K562 (cell line): ENCODE measurements at regions not wholly inside any gene's neighbourhood (a gene's known extent, or its start where the extent isn't known, plus 50 kb on each side); places are given as distances from the start of the nearest gene placed in this dataset.
"Not testable (repeated sequence)": the region's sequence is repeated elsewhere in the genome, so short reads cannot be mapped to it uniquely, and the experiment has no call there.

ENCODE experiments used
- ATAC-seq: fragments of 200-7000 bp; cut with Tn5 transposase; 3 replicates; pipeline ENCODE4 v1.9.1; 2020; ENCODE audit warnings: moderate library complexity
- BruUV-seq: library from RNA; stranded (reverse); fragments of 400-500 nt; replicated peaks from 2 replicates; lab custom pipeline; 2021; lab: Mats Ljungman, UMichigan
- CTCF ChIA-PET: fragments of 300-600 bp; formaldehyde crosslinking; extraction: SDS; loops from one replicate; lab custom pipeline; 2021; ENCODE audit warnings: low intra/inter-chr PET ratio; lab: Yijun Ruan, JAX
- POLR2A ChIA-PET: fragments of 300-600, 350-650 bp; sonication (Branson Sonifier 250); formaldehyde crosslinking; extraction: SDS; loops from one replicate; lab custom pipeline; 2021; ENCODE audit warnings: antibody characterized with exemption, inconsistent platforms; lab: Yijun Ruan, JAX
- DNase-seq, 4 experiments: peaks; one replicate each; pipeline versions ENCODE4 v3.0.0 to v3.0.0-alpha.2; 2011 to 2018; ENCODE audit warnings: low spot score in 3 of 4, mixed read lengths in 3 of 4; ENCODE audit errors: extremely low read depth in 1 of 4
- FAIRE-seq: peaks from 2 replicates; lab custom pipeline; 2011; peaks lifted over from hg19 to GRCh38; lab: Jason Lieb, UNC
- H2AFZ ChIP-seq: 2 replicates; pipeline ENCODE4 v1.6.0; 2011; ENCODE audit warnings: low read depth, low read length, control low read depth, inconsistent platforms
- H3K27ac ChIP-seq: fragments of 200-600 bp; 3 replicates; pipeline ENCODE4 v1.8.0; 2011; ENCODE audit warnings: low read depth, mild to moderate bottlenecking, control low read depth, inconsistent platforms, low read length, moderate library complexity, mixed read lengths; ENCODE audit errors: extremely low read depth
- H3K27me3 ChIP-seq, 2 experiments: fragments of 300-600 bp in 1 of 2; 2 replicates in 1 of 2; 3 replicates in 1 of 2; pipeline versions ENCODE4 v1.6.0 to v1.8.0; 2011; ENCODE audit warnings: inconsistent platforms in 2 of 2, low read length in 2 of 2, mild to moderate bottlenecking in 1 of 2, mixed read lengths in 1 of 2, moderate library complexity in 1 of 2; ENCODE audit not compliant: control insufficient read depth in 2 of 2, insufficient read depth in 2 of 2
- H3K36me3 ChIP-seq: fragments of 300-600 bp; 3 replicates; pipeline ENCODE4 v1.8.0; 2011; ENCODE audit warnings: mild to moderate bottlenecking, low read length, inconsistent platforms; ENCODE audit not compliant: control insufficient read depth, insufficient read depth
- H3K4me1 ChIP-seq, 2 experiments: fragments of 200-600 bp in 1 of 2; replicated peaks in 1 of 2; 2 replicates in 1 of 2; 3 replicates in 1 of 2; pipeline versions ENCODE4 v1.5.1 to v1.8.0; 2011; ENCODE audit warnings: inconsistent platforms in 2 of 2, low read length in 2 of 2, mild to moderate bottlenecking in 1 of 2, mixed read lengths in 1 of 2, moderate library complexity in 1 of 2; ENCODE audit not compliant: control insufficient read depth in 2 of 2, insufficient read depth in 2 of 2
- H3K4me2 ChIP-seq: 2 replicates; pipeline ENCODE4 v1.6.1; 2011; ENCODE audit warnings: low read length, control low read depth, inconsistent platforms, mixed read lengths; ENCODE audit not compliant: insufficient read depth
- H3K4me3 ChIP-seq: fragments of 200-600 bp; sonication (generic), shearing (Covaris generic); 2 replicates; pipeline ENCODE4 v1.5.1; 2016; ENCODE audit warnings: control low read depth, inconsistent platforms
- H3K79me2 ChIP-seq: fragments of 200-600 bp; 3 replicates; pipeline ENCODE4 v1.8.0; 2011; ENCODE audit warnings: low read length, inconsistent platforms; ENCODE audit not compliant: control insufficient read depth, insufficient read depth
- H3K9ac ChIP-seq, 2 experiments: 2 replicates each; pipeline versions ENCODE4 v1.6.0 to v1.6.1; 2011; ENCODE audit warnings: low read depth in 2 of 2, low read length in 2 of 2, control low read depth in 1 of 2, inconsistent platforms in 1 of 2, mild to moderate bottlenecking in 1 of 2, mixed read lengths in 1 of 2; ENCODE audit not compliant: insufficient read depth in 1 of 2
- H3K9me1 ChIP-seq: one replicate; pipeline ENCODE4 v1.6.0; 2011; ENCODE audit warnings: inconsistent platforms, mild to moderate bottlenecking, low read length, moderate library complexity; ENCODE audit not compliant: control insufficient read depth, insufficient read depth
- H3K9me3 ChIP-seq: replicated peaks from 2 replicates; pipeline ENCODE4 v1.5.1; 2011; ENCODE audit warnings: low read depth, low read length, inconsistent platforms; ENCODE audit not compliant: control insufficient read depth, insufficient read depth
- H4K20me1 ChIP-seq: replicated peaks from 2 replicates; pipeline ENCODE4 v1.6.1; 2011; ENCODE audit warnings: low read length, inconsistent platforms, mixed read lengths; ENCODE audit not compliant: control insufficient read depth, insufficient read depth
- ATF3 ChIP-seq, 2 experiments: fragments of 450-650 bp in 1 of 2; sonication (generic) in 1 of 2; formaldehyde crosslinking in 1 of 2; IDR thresholded peaks in 1 of 2; conservative IDR thresholded peaks in 1 of 2; 2 replicates each; pipeline versions ENCODE4 v1.6.1 to v1.8.1; 2016 to 2023; ENCODE audit warnings: mild to moderate bottlenecking in 2 of 2, moderate library complexity in 2 of 2, inconsistent platforms in 1 of 2, missing genetic modification reagents in 1 of 2
- EHMT2 ChIP-seq: fragments of 450-650 bp; IDR thresholded peaks from 2 replicates; pipeline ENCODE4 v1.6.1; 2018; ENCODE audit warnings: antibody characterized with exemption
- FOSL1 ChIP-seq: fragments of 200-800 bp; sonication (Bioruptor generic); conservative IDR thresholded peaks from 2 replicates; pipeline ENCODE4 v1.6.1; 2016; ENCODE audit warnings: missing genetic modification characterization, missing compliant biosample characterization
- REST ChIP-seq, 2 experiments: fragments of 450-650 bp; formaldehyde crosslinking in 1 of 2; IDR thresholded peaks; 2 replicates each; pipeline versions ENCODE4 v1.4.0 to v1.6.1; 2014 to 2020; ENCODE audit warnings: mild to moderate bottlenecking in 2 of 2, borderline replicate concordance in 1 of 2, low read depth in 1 of 2
- WGBS: fragments of 100-300 bp; shearing (Covaris generic); methylation state at CpG from one replicate; pipeline ENCODE4 v1.1.6; 2016; ENCODE audit warnings: low coverage, mixed read lengths; ENCODE audit not compliant: insufficient coverage; ENCODE audit errors: missing lambda C conversion rate; 5-methylcytosine and 5-hydroxymethylcytosine counted together
- in situ Hi-C: fragments of 300-500 bp; cut with MboI; formaldehyde crosslinking; loops from 4 replicates; pipeline ENCODE4 v1.15.0; 2018; ENCODE audit warnings: inconsistent platforms, mixed read lengths
- intact Hi-C: fragments of 100-400 bp; cut with micrococcal nuclease; formaldehyde crosslinking; loops from 2 replicates; pipeline ENCODE4 v1.14.2; 2022

- ATAC-seq; BruUV-seq; DNase-seq; POLR2A ChIA-PET; FAIRE-seq; intact Hi-C loops; H3K4me3 ChIP-seq; CTCF ChIA-PET; H4K20me1 ChIP-seq; H3K36me3 ChIP-seq; H3K79me2 ChIP-seq; H3K4me1 ChIP-seq; H3K9ac ChIP-seq; H3K27me3 ChIP-seq; H3K9me1 ChIP-seq; H3K27ac ChIP-seq; H3K9me3 ChIP-seq; TF ChIP-seq ATF3 (CRISPR knock-in tag; conservative IDR thresholded peaks at IDR 0.05): not testable (repeated sequence)
- 0 out of 2 replicates have a peak, but pooled peaks have one; percentile 23 for TF ChIP-seq ATF3 (IDR thresholded peaks at IDR 0.05)
- peak; percentile 54; the same call in 1 of the 2 replicates for TF ChIP-seq FOSL1 (tag)
- Histone ChIP-seq H2AFZ (0 out of 2 replicates have a peak overlapping the region, but pooled peaks have one; percentile 45), H3K4me2 (peak overlapping the region; percentile 37; the same call in 1 of the 2 replicates)
- in situ Hi-C loops, result loop anchor here (25.0 kb wide), 3 partner anchors 362 to 1337 kb away; no protein-coding TSS in a partner anchor
- WGBS, result 10% methylated on average over 15 of the region's 15 CpGs
Observed at GRCh38 chr7:6950231-6950630, 124.2 kb upstream of the CCZ1B start.

- FAIRE-seq, result not testable (repeated sequence)
- in situ Hi-C loops, result loop anchor here (25.0 kb wide), 3 partner anchors 361 to 1336 kb away; no protein-coding TSS in a partner anchor
Observed at GRCh38 chr7:6951553-6951952, 125.5 kb upstream of the CCZ1B start.

More at GRCh38 chr7:6951553-6951952, 125.5 kb upstream of the CCZ1B start:
- H3K4me2 ChIP-seq; H3K9me1 ChIP-seq; H3K9me3 ChIP-seq; H4K20me1 ChIP-seq; H3K36me3 ChIP-seq; H3K27ac ChIP-seq; intact Hi-C loops; H3K4me3 ChIP-seq; ATAC-seq; H3K27me3 ChIP-seq; BruUV-seq; H3K9ac ChIP-seq; H3K79me2 ChIP-seq; H3K4me1 ChIP-seq; CTCF ChIA-PET; DNase-seq; H2AFZ ChIP-seq; TF ChIP-seq REST (CRISPR knock-in tag; IDR thresholded peaks at IDR 0.05; ENCODE audit: low read depth): not testable (repeated sequence)
- WGBS, result 33% methylated on average over 1 of the region's 2 CpGs
- peak; percentile 55; the same call in 1 of the 2 replicates for TF ChIP-seq EHMT2
- peak; percentile 82 for TF ChIP-seq REST (IDR thresholded peaks at IDR 0.05; ENCODE audit: borderline replicate concordance)
- POLR2A ChIA-PET, result interaction anchor here (0.8 kb wide), 1 partner anchor 375 kb away, joined by 3 read pairs; no protein-coding TSS in a partner anchor
